GM12872 (cell line): ENCODE measurements at regions not wholly inside any gene's neighbourhood (a gene's known extent, or its start where the extent isn't known, plus 50 kb on each side); places are given as distances from the start of the nearest gene placed in this dataset.

Experiments used
- TF ChIP-seq, protein P1 (sequence below): IDR thresholded peaks from 3 replicates; pipeline ENCODE4 v1.5.1; 2011; ENCODE audit warnings: low read depth, mild to moderate bottlenecking, low read length, moderate library complexity; ENCODE audit not compliant: insufficient read depth

DNA sequence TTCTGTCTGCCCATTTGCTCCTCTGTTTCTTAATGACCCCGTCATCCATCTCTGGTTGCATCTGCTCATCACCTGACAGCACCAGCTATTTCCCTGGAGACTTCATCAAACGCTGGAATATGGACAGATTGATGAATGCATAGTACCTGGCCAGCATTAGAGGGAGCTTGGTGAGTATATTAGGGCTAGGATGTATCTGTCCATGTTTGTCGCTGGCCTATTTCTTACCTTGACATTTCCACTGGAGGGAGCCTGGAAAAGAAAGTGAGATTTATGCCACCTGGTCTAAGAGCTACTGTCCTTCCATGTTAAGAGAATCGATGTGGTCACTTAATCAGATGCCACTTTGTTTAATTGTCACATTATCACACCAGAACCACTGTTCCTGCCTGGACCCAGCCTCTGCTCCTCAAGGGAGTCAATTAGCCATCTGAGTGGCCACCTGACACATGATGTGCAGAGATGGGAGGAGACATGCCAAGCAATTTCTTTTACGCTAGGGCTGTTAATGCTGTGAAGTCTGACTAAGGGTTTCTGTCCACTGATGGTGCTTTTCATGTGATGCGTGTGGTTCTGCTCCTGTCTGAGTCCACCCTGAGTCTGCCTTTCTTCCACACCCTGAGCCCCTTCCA is 75.3 kb upstream of the SFSWAP start:
- TF ChIP-seq, protein P1, sequence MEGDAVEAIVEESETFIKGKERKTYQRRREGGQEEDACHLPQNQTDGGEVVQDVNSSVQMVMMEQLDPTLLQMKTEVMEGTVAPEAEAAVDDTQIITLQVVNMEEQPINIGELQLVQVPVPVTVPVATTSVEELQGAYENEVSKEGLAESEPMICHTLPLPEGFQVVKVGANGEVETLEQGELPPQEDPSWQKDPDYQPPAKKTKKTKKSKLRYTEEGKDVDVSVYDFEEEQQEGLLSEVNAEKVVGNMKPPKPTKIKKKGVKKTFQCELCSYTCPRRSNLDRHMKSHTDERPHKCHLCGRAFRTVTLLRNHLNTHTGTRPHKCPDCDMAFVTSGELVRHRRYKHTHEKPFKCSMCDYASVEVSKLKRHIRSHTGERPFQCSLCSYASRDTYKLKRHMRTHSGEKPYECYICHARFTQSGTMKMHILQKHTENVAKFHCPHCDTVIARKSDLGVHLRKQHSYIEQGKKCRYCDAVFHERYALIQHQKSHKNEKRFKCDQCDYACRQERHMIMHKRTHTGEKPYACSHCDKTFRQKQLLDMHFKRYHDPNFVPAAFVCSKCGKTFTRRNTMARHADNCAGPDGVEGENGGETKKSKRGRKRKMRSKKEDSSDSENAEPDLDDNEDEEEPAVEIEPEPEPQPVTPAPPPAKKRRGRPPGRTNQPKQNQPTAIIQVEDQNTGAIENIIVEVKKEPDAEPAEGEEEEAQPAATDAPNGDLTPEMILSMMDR, result no peak

DNA sequence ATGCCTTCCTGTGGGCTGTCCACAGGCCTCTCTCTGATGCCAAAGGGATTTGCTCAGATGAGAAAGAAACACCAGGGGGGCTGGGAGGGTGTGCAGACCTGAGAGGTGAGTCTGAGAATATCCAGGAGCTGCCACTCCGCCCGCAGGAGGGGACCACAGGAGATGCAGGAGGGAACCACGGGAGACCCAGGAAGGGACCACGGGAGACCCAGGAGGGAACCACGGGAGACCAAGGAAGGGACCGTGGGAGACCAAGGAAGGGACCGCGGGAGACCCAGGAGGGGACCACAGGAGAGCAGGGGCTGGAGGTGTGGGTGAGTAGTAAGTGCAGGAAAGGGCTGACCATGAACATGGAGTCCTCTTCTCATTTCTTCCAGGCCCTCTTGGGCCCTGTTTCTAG is 74.6 kb upstream of the SFSWAP start:
- TF ChIP-seq, protein P1, result no peak

DNA sequence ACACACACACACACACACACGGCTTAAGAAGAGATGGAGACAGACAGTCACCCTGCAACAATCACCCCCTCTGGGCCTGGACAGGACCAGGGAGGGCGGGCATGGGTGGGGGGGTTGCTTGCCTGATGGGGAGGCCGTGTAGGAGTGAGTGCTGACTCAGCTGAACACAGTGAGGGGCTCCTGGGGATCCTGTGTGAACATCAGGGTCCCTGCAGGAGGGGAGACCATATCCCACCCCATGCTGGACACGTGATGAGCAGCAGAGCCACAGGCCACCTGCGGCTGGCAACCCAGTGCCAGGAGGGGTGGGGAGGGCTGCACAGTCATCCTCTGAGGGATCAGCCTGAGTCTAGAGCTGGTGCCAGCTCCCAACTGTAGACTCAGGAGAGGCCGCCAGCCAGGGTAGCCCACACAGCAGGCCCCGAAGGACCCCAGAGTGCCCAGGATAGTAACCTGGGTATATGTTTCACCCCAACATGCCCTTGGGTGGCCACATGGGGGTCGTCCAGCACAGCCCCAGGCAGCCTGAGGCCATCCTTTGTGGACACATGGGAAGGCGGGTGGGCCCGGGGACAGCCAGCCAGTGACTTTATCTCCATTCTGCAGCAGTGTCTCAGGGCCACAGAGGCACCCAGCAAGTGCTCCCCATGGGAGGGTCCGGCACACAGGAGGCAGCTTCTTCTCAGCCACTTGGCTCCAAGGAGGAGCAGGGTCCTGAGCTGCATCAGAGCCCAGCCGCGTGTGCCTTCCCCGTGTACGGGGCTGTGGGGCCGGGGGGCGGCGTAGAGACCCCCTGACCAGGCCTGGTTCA is 73.7 kb upstream of the SFSWAP start:
- TF ChIP-seq, protein P1, result no peak

DNA sequence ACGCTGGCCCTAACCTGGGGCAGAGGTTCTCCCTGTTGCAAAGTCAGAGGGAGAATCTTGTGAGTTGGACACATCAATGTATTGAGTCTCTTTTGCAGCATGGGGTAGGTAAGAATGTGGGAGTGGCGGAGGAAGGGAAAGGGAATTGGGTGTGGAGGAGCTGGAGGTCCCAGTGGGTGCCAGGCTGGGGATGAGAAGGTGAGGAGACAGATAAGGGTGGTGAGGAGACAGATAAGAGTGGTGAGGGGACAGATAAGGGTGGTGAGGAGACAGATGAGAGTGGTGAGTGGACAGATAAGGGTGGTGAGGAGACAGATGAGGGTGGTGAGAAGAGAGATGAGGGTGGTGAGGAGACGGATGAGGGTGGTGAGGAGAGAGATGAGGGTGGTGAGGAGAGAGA is 72.9 kb upstream of the SFSWAP start:
- TF ChIP-seq, protein P1, result no peak

DNA sequence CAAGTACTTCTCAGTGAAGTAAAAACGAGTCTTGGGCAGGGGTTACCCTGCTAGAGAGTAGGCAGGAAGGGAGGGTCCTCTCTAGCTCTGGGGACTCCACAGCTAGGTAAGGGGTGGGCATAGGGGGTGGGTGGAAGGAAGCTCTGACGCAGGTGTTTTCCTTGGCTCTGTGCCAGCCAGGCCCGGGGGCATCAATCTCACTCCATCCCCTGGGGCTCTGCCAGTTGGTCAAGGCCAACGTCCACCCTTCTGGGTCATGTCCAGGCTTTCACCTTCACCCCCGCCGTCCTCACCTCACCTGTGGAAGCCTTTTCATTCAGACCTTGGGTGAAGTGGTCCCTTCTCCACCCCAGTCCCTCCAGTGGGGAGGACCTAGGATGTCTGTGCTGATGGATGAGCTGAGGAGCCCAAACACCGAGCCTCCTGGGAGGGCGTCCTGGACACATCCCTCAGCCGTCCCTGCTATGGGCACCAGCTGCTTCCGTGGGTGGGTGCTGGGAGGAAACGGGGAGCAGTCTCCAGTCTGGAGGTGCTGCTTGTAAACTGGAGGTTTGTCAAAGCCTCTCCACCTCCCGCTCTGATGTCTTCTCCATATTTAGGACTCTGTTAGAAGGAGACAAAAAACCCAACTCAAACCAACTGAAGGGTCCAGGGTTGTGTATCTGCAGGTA is 71.5 kb upstream of the SFSWAP start:
- TF ChIP-seq, protein P1, result no peak

DNA sequence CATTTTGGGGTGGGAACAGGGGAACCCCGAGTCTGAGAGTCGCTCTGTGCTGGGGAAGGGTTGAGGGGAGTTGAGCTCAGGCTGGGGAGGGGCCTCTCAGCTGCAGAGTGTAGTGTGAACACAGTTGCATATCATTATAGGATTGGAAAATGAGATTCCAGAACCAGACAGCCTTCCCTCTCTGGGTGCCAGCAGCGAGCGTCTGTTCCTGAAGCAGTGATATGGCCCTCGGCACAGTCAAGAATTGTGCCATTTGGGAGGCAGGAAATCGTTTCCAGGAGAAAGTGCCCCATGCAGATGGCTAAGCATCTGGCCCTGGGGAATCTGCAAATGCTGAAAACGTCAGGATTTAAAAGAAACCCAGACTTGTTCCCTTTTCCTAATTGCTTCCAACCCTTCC is 70.4 kb upstream of the SFSWAP start:
- TF ChIP-seq, protein P1, result no peak

DNA sequence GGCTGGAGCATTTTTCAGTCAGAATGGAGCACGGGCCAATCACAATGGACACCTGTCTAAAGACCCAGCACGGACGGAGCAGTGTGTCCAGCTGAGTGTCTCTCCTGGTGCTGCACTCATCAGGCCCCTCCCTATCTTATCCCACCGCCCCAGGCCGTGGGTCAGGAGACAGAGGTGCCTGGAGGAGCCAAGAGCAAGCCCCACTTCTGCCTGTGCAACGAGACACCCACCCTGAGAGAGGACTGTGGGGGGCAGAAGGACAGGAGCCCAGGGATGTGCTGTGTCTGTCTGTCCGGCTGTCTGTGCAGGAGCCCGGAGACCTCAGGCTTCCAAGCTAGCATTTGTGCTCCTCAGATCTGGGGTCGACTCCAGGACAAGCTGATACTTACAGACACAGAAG is 69.6 kb upstream of the SFSWAP start:
- TF ChIP-seq, protein P1, result no peak
